GM23248 (cell line): ENCODE measurements at regions not wholly inside any gene's neighbourhood (a gene's known extent, or its start where the extent isn't known, plus 50 kb on each side); places are given as distances from the start of the nearest gene placed in this dataset.

Source experiments
- EZH2 ChIP-seq: fragments of 200-600 bp; sonication (generic); IDR thresholded peaks from 2 replicates; pipeline ENCODE4 v1.6.1; 2018; ENCODE audit warnings: antibody characterized with exemption, mild to moderate bottlenecking; ENCODE audit not compliant: insufficient read depth, poor library complexity, severe bottlenecking
- EZH2phosphoT487 ChIP-seq: fragments of 200-600 bp; sonication (generic); IDR thresholded peaks from 2 replicates; pipeline ENCODE4 v1.6.1; 2018; ENCODE audit warnings: antibody characterized with exemption, moderate library complexity, mild to moderate bottlenecking, low read depth; ENCODE audit not compliant: insufficient read depth

DNA sequence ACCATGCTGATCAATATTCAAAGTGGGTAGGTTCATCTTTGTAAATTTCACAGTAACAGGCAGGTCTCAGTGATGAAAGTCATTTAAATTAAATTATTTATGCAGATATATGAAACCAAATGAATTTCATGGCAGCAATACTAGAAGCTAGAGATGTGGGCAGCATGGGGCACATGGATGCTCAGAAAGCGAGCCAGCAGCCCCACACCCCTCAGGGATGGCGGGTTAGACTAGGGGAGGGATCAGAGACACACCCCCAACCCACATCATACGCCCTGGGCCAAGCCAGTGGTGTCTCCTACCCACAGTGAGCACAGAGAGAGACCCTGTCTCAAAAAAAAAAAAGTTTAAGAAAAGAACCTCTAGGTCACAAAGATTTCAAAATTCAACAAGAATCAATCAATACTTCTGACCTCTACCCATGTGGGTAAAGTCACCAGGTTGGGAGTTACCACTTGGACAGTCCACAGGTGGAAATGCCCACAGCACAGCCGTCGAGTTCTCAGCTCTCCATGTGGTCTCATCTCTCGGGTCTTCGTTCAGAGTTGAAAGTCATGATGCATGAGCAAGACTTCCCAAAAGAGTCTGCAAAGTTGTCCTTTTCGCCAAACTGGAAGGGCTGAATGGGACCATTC lies 79.3 kb upstream of the PPP2R2D start:
- TF ChIP-seq EZH2phosphoT487 (no peak), EZH2 (no peak)
